HUDEP-2 (cell line): ENCODE measurements at regions not wholly inside any gene's neighbourhood (a gene's known extent, or its start where the extent isn't known, plus 50 kb on each side); places are given as distances from the start of the nearest gene placed in this dataset.
"Not testable (repeated sequence)": the region's sequence is repeated elsewhere in the genome, so short reads cannot be mapped to it uniquely, and the experiment has no call there.

Experiments used
- DNase-seq, 76 experiments: peaks; one replicate each; lab custom pipeline; 2025; ENCODE audit not compliant: unreplicated experiment in 76 of 76; lab: John Stamatoyannopoulos, UW

DNA sequence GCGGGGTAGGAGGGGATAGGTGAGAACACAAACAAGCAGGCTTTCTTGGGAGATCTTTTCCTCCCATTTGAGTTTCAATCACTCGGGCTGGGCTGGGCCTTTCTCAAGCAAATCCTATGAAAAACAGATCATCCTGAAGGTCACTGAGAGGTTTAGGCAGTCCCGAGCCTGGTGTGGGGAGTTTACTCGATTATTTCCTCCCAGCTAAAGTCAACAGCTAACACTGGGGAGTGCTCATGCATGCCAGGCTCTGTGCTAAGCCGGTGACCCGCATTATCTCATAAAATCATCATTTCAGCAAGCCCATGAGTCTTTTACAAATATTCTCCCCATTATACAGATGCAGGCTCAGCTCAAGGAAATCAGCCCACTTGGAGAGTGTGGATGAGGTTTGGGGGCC, 85.0 kb upstream of the PAX2 start:
- no peak for DNase-seq

DNA sequence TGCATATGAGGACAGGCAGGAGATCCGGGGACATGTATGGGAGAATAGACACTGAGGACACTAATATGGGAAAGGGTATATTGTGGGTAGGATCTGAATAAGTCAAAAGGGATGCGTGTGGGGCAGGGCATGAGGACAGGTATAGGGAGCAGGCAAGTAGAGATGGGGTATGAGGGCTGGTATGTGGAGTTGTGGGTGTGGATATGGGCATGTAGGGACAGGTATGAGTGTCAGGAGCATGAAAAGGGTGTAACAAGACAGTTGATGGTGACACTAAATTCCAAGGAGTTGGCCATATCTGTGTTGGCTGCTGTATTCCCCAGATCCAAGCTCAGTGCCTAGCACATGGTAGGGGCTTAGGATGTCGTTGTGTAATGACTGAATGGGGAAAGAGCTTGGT, 84.4 kb upstream of the PAX2 start:
- no peak for DNase-seq

DNA sequence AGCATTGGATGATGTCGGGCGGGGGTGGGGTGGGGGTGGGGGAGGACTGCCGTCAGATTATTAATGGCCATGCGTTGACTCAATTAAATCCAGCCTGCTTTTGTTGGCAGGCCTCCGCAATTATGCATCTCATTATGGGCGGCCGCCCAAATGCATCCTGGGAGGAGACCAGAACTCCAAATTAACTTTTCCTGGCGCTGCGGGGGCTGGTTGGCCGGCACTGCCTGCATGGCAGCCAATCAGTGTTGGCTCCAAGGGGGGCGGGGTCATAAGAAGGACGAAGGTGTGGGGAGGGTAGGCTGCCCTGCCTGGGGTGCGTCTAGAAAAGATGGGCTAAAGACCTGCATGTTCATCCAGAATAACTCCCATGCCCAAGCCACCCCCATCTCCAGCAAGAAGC, 83.9 kb upstream of the PAX2 start:
- no peak for DNase-seq

DNA sequence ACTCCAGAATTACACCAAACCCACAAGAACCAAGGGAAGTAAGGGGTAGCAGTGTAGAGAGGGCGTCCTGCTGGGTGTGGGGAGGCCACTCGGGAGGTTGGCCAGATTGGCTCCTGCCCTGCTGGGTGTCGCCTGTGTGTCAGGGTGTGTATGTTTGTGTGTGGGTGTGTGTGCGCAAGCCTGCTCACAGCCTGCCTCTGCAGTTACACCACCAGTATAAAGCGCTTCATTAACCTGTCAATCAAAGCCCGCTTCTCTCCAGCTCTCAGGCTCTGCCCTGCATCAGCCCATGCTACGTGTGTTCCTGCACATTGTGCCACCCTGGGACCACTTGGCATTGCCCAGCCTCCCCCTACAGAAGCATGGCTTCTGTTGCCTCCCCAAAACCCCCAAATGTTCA, 83.3 kb upstream of the PAX2 start:
- DNase-seq: no peak

DNA sequence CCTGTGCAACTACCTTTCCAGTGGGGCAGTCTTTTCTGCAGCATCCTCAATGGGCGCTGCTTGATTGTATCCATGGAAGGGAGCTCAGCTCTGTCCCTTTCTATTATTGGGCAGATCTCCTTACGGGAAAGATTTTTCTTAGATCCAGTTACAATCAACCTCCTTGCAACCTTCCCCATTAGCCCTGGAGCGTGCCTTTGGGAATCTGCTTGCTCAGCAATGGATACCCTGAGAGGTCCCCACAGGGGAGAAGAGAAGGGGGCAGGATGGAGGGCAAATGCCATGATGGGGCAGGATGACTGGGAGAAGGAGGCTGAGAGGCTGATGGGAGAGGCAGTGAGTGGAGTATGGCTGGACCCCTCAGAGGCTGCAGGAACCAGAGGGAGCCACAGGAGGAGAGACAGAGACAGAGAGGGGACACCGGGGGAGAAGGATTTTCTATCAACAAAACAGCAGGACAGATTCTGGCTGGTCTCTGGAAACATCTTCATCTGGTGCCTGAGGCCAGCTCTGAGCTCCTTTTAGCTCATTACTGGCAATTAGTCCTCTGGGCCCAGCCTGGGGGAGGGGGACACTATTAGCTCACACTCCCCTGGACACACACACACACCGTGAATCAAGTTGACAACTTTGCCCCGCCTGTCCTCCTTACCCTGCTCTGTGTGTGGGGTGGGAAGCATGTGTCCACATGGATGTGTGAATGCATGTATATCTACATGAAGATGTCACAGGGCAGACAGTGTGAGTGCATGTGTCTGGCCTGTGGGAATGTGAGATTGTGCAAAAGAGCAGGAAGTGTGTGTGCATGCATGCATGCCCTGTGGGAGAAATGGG, 80.8 kb upstream of the PAX2 start:
- no peak for DNase-seq

DNA sequence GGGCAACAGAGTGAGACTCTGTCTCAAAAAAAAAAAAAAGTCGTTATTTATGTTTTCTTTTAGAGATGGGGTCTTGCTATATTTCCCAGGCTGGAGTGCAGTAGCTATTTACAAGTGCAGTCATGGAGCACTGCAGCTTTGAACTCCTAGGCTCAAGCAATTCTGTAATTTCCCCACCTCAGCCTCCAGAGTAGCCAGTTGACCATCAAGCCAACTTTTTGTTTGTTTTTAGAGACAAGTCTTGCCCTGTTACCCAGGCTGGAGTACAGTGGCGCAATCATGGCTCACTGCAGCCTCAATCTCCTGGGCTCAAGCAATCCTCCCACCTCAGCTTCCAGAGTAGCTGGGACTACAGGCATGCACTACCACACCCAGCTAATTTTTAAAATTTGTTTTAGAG, 78.7 kb upstream of the PAX2 start:
- DNase-seq: not testable (repeated sequence)

DNA sequence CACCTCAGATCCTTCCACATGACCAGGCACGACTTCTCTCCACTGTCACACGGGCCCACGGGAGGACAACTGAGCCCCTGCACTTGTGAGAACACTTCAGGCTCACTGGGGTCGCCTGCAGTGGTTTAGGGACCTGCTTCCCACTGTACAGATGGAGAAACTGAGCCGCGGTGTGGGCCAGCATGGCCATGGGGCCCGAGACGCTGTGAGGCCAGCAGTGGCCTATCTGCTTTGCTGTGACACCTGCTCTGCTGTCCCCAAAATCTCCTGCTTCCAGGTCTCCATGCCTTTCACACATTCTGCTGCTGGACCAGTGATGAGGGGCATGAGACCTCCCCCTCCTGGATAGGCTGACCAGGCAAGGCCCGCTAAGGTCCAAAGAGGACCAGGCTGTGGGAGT, 75.8 kb upstream of the PAX2 start:
- DNase-seq: no peak

DNA sequence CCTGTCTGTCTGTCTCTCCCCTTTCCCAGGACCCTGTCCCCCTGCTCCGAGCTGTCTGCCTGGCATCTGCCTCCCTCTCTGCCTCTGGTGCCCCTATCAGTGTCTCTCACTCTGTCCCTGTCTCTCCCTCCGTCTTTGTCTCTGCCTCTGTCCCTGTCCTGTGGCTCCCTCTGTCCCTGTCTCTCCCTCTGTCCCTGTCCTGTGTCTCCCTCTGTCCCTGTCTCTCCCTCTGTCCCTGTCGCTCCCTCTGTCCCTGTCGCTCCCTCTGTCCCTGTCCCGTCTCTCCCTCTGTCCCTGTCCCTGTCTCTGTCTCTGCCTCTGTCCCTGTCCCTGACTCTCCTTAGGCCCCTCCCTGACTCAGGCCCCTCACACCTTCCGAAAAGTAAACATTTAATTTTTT, 75.0 kb upstream of the PAX2 start:
- DNase-seq: no peak

DNA sequence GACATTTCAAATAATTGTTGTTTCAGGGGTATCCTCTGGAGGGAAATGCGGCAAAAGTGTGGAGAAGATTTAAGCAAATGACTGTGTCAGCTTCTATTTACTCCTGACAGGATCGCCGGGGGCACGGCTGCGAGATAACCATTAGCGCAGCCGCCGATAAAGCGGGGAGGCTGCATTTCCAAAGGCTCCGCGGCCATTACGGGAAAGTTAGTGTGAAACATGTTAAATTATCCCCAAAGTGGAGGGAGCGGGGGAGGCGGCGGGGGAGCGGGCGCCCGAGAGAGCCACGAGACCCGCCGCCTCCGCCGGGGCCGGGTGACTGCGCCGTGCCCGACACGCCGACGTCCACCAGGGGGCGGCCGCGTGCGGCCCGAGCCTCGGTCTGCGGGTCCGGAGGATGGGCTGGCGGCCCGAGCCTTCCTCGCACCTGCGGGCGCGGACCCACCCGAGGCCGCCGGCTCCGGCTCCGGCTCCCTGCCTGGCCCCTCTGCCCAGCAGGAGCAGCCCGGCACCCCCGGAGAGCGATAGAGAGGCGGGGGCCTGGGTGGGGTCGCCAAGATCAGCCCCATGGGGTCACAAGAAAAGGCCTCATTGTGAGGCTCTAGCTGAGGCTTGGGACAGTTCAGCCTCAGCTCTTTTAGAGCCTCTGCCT, 74.4 kb upstream of the PAX2 start:
- DNase-seq: peak in 36 of 76 experiments; percentile 5 to 69 (median 30)

DNA sequence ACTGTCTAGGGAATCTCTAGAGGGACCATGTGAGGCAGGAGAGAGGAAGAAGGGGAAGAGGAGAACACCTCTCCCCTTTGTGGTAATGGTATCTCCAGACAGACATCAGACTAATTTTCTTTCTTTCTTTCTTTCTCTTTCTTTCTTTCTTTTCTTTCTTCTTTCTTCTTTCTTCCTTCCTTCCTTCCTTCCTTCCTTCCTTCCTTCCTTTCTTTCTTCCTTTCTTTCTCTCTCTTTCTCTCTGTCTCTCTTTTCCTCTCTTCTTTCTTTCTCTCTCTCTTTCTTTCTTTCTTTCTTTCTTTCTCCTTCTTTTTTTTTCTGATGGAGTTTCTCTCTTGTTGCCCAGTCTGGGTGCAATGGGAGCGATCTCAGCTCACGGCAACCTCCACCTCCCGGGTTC, 73.2 kb upstream of the PAX2 start:
- DNase-seq: no peak

DNA sequence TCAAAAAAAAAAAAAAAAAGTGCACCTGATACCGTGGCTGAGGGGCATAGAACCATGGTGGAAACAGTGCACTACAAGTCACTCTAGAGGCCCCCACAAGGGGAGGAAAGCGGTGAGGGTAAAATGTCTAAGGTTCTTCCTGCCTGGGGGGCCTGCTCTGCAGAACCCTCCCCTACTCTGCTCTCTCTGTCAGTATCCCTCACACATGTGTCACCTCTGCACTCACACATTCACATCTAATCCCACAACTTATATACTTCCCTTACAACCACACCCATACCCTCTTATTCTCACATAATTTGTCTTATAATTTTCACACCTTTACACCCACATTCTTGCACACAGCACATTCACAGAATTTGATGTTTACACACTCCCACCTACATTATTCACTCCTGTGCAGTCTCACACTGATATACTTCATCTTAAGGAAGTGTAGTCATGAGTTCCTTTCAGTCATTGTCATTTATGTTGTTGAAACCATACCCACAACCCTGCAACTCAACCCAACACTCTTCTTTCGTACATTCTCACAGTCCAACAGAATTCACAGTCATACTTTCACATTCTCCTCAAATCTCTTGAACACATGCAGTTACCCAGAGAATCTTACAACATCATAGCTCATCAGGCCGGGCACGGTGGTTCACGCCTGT, 68.0 kb upstream of the PAX2 start:
- no peak for DNase-seq

DNA sequence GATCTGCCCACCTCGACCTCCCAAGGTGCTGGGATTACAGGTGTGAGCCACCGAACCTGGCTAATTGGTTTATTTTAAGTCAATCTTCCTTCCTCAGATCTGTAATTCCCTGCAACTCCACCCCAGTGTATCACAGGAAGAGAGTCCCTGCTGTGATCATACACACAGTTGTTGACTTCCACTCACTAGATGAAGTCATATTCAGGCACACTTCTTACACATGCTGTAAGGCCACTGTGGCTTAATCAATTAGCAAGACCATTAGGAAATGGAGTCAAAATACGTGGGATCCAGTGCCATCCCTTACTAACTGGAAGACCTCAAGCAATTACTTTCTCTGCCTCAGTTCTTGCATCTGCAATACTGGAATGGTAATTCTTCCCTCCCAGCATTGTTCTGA, 66.1 kb upstream of the PAX2 start:
- no peak for DNase-seq

DNA sequence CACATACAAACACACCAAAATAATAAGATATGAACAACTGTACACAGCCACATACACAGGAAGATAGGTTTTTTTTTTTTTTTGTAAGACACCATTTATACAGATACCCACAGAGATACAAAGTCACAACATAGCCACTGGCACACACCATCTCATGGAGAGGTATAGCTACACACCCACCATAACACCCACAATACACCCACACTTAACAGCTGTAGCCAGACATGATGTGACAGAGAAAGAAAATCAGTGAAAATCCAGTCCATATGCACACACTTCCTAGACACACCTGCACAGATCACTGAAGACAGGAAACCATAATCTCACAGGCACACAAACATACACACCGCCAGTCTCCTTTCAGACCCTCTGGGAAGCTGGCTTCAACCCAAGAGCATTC, 62.4 kb upstream of the PAX2 start:
- DNase-seq: no peak

DNA sequence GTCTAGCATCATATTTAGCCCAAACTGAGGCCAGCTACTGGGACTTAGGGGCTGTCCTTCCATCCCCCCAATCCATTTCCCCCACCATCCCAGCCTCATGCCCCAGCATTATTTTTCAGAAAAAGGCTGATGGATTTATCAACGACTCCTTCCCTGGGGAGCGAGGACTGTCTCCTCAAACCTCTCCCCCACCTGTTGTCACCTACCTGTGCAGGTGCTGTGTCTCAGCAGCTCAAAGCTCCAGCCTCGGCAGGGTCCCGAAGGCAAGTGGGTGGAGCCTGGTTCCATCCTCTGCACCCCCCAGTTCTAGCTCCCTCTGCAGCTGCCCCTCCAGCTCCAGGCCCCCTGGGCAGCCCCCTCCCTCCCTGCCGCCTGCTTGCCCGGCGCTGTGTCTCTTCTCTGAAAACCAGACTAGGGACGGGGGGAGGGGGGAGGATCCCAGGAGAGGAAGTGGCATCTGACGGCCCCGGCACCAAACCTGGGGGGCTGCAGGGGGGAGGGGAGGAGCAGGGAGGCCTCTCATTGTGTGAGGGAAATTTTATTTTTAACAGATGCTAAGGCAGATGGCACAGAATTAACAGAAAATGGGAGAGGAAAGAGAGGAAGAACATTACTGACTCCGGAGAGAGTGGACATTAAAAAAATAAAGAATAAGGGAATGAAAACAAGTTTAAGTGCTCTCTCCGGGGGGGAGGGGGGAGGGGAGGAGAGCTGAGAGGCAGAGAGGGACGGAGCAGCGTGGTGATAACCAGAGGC, 61.7 kb upstream of the PAX2 start:
- DNase-seq: no peak

DNA sequence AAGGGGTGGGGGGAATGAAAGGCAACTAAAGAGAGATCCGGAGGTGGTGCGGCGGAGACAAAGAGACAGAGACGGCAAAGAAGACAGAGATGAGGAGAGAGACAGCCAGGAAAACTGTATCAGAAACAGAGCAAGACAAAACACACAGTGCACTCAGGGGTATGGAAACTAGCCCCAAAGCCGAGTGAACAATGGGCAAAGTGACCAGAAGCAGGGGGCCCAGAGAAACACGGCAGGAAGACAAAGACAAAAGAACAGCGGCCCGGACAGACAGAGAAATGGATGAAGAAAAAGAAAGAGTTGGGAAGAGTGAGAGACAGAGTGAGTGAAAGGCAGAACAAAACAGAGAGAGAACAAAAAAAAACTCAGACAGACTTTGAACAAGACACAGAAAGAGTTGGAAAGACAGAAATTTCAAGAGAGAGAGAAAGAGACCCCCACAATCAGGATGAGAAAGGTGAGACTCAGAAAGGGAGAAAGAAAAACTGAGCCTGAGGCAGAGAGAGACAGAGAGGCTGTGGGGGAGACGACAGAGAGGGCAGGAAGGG, 60.6 kb upstream of the PAX2 start:
- DNase-seq: no peak

DNA sequence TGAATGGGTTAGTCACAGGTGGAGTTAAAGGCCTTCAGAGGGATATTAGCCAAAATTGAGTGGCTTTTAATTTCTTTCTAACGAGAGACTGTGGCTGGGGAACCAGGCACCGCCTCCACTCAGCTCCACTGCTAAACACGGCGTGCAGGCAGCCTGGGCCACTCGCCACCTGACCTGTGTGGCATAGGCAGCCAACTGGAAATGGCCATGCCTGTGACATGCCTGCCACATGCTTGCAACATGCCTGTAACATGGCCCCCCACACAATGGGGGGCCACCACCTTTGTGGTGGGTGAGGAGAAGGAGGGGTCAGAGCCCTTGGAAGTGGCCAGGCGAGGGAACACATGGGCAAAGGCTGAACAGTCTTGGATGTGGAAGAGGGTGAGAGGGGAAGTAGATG, 60.1 kb upstream of the PAX2 start:
- no peak for DNase-seq

DNA sequence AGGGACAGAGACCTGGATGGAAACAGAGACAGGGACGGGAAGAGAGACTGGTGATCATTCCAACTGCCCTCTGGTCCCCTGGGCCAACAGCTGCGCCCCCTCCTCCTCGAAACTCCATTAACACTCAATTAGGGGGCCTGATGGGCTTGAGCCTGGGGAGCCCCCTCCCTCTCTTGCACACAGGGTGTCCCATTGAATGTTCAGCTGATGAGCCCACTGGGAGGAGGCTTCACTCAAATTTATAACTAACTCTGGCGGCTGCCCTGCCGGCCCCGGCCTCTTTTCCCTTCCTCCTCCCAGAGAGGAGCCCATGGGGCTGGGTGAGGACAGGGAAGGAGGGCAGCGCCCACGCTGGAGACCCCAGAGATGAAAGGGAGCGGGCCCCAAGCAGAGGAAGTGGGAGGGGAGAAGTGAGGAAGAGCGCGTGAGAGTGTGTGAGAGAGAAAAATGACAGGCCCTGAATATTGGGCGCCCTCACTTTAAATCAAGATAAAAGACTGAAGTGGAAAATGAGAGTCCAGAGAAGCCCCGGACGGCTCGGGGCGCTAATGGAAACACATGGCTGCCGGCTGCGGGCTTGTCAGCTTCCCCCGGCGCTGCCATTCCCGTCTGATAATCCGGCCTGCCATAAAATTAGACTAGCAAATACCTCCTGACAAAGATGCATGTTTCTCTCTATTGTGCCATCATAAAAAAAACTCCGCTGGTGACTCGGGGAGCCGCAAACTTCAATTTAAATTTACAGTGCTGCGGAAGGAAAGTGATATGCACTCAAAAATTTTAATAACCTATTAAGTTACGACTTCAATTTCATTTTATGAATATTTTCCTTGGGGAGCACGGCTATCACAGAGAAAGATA, 58.0 kb upstream of the PAX2 start:
- DNase-seq: no peak

DNA sequence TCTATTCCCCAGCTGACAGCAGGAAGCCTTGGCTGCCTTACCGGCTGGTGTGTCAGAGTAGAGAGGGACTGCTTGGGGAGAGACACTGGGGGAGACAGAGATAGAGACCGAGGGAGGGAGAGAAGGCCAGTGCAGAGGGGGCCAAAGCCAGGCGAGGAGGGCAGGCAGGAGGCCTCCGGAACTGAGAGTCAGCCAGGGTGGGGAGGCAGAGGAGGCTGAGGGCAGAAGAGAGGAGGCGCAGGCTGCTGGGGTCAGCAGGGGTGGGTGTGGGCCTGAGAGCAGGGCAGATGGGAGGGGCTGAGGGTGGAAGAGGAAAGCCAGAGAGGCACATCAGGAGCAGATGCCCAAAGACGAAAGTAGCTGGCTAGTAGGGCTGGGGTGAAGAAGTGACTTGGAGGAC, 57.2 kb upstream of the PAX2 start:
- DNase-seq: no peak

DNA sequence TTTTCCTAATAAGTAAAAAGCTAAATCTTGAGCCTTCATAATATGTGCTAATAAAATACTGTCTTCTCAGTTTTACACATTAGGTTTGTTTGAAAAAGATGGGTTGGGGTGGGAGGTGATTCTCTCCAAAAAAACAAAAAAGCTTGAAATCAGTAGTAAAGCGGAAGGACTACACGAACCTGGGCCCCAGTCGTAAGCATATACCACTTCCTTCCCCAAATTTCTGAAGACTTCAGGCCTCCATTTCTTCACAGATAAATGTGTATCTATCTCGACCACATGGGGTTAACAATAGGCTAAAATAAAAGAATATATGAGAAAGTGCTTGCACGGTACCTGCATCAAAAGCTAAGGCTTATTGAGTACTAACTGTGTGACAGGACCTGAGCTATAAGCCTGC, 51.6 kb upstream of the PAX2 start:
- no peak for DNase-seq
